Large intestine (tissue), 3 donors: ENCODE measurements at regions not wholly inside any gene's neighbourhood (a gene's known extent, or its start where the extent isn't known, plus 50 kb on each side); places are given as distances from the start of the nearest gene placed in this dataset.

Experiments used
- DNase-seq, 2 donors: peaks; one replicate each; pipeline versions ENCODE4 v3.0.0 to v3.0.0-alpha.2; 2013
- H3K27ac ChIP-seq: one replicate; pipeline ENCODE4 v1.5.1; 2013; ENCODE audit warnings: low read length
- H3K27me3 ChIP-seq: 2 replicates; pipeline ENCODE4 v1.6.1; 2013; ENCODE audit warnings: low read length; ENCODE audit not compliant: control insufficient read depth, insufficient read depth
- H3K36me3 ChIP-seq: 2 replicates; pipeline ENCODE4 v1.6.1; 2013; ENCODE audit warnings: low read length; ENCODE audit not compliant: control insufficient read depth, insufficient read depth
- H3K4me1 ChIP-seq: one replicate; pipeline ENCODE4 v1.6.1; 2013; ENCODE audit warnings: low read length; ENCODE audit not compliant: control insufficient read depth, insufficient read depth
- H3K4me3 ChIP-seq: one replicate; pipeline ENCODE4 v1.5.1; 2013; ENCODE audit warnings: low read length
- H3K9me3 ChIP-seq: one replicate; pipeline ENCODE4 v1.6.1; 2013; ENCODE audit warnings: mild to moderate bottlenecking, low read depth, low read length, moderate library complexity; ENCODE audit not compliant: control insufficient read depth
- WGBS: methylation state at CpG from one replicate; pipeline ENCODE4 v1.1.5; 2013; ENCODE audit warnings: low lambda C conversion rate; ENCODE audit not compliant: insufficient coverage; 5-methylcytosine and 5-hydroxymethylcytosine counted together

DNA sequence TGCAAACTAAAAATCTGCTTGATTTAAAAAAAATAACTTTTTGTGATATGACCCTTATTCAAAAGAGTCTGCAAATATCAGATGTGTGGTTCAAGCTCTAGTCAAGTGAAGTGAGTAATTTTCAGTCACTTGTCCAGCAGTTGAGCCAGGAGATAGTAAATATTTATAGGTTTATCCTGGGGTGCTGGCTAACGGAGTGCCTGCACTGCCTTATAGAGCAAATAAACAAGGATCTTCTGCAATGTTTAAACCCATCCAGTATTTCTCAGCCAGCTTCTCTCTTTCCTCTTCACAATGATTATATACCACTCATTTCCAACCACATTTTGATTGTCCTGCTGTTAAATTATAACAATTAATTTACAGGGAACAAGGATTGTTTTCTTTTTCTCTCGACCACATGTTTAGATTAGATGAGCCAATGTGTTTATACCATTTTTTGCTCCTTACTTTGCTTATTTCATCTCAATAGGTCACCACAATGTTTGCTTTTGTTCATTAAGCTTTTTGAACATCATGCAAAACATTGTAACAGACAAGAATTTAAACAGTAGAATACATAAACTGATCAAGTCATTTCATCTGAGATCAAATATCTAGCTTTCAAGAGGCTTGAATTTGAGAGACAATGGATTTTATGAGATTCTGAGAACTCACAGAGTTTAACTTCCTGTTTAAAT, 60.3 kb upstream of the GREM2 start:
- WGBS: 67% methylated on average over 1 of the region's 2 CpGs

DNA sequence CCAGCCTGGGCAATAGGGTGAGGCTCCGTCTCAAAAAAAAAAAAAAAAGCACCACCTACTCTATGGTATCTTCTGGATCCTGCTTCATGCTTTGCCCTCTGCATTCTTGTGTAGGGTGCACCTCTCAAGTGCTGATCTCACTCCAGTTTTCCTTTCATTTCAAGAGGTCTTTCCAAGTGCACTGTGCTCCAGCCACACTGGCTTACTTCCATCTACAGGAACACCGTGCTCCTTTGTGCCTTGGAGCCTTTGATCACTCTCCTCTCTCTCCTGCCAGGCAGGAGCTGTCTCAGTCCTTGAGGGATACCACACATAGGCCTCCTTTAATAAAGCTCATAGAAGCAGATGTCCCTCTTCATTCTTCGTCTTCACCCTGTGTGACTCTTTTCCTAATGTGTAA, 55.4 kb upstream of the GREM2 start:
- no peaks in the 10 kb centered on the region for H3K4me1 ChIP-seq
- no CpG with 5 or more reads among the region's 3 CpGs for WGBS
- no peaks in the 10 kb centered on the region for H3K27me3 ChIP-seq
- no peaks in the 10 kb centered on the region for H3K36me3 ChIP-seq
- H3K27ac ChIP-seq: no peak overlapping the region
- H3K9me3 ChIP-seq: no peaks in the 10 kb centered on the region
- DNase-seq: no peak
- H3K4me3 ChIP-seq: no peak overlapping the region

More for the DNA sequence above, 60.3 kb upstream of the GREM2 start:
- no peaks in the 10 kb centered on the region for H3K4me1 ChIP-seq
- no peaks in the 10 kb centered on the region for H3K9me3 ChIP-seq
- H3K36me3 ChIP-seq: no peaks in the 10 kb centered on the region
- no peak overlapping the region for H3K4me3 ChIP-seq
- H3K27me3 ChIP-seq: no peaks in the 10 kb centered on the region
- DNase-seq: no peak
- no peak overlapping the region for H3K27ac ChIP-seq

DNA sequence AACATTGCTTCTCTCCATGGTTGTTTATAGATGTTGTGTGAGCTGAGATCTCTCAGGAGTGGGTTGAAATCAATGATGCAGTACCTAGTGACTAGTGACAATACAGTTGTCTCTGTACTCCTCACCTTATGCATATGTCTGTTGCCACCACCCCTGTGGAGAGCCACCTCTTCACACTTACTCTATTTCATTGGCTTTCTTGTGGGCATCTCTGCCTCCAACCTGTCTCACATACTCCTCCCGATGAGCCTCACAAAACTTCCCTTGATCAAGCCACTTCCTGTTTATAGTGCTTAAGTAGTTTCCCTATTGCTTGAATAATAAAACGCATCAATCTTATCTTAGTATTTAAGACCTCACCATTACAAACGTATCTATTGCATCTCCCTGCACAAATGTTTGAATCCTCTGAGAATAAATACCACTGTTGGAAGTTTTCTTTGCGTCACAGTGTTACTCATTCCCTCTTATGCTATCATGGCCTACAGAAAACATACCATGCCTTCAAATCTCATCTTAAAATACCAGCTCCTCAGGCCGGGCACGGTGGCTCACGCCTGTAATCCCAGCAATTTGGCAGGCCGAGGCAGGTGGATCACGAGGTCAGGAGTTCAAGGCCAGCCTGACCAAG, 54.7 kb upstream of the GREM2 start:
- no peak for DNase-seq
- H3K27ac ChIP-seq: no peak overlapping the region
- H3K9me3 ChIP-seq: no peaks in the 10 kb centered on the region
- no peaks in the 10 kb centered on the region for H3K4me1 ChIP-seq
- H3K27me3 ChIP-seq: no peaks in the 10 kb centered on the region
- H3K36me3 ChIP-seq: no peaks in the 10 kb centered on the region
- H3K4me3 ChIP-seq: no peak overlapping the region
- WGBS: 69% methylated on average over 2 of the region's 9 CpGs

DNA sequence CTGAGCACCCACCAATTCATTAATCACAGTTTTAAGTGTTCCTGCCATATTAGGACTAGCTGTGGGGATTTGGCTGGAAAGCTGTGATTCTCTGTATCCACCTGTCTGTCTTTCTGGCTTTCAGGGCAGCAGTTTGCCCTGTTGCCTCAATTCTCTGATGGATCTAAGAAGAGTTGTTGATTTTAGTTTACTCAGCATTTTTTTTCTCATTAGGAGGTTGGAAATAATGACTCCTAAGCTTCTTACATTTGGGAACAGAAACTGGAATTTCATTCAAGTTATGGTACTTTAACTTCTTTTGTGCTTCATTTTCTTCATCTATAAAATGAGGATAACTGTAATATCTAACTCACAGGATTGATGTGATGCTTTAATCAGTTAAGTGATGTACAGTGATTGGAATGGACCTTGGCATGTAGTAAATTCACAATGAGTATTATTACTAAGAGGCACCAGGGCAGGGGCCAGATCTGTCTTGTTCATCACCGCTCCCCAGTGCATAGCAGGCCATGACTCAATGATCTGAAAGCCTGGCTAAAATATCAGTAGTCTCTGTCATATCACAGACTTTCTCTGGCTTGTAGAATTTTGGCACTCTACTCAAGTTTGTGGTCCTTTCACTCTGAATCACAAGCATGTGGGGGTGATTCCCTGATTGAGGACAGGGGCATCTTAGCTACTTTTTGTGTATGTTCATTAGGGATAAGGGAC, 51.4 kb upstream of the GREM2 start:
- peaks cover 3% of the 10 kb centered on the region for H3K27me3 ChIP-seq
- H3K4me1 ChIP-seq: no peaks in the 10 kb centered on the region
- no CpG with 5 or more reads among the region's 1 CpG for WGBS
- H3K9me3 ChIP-seq: no peaks in the 10 kb centered on the region
- no peaks in the 10 kb centered on the region for H3K36me3 ChIP-seq
- H3K27ac ChIP-seq: no peak overlapping the region
- DNase-seq: no peak
- no peak overlapping the region for H3K4me3 ChIP-seq
